ENCODE measurements at regions not wholly inside any gene's neighbourhood (a gene's known extent, or its start where the extent isn't known, plus 50 kb on each side); places are given as distances from the start of the nearest gene placed in this dataset.

DNA sequence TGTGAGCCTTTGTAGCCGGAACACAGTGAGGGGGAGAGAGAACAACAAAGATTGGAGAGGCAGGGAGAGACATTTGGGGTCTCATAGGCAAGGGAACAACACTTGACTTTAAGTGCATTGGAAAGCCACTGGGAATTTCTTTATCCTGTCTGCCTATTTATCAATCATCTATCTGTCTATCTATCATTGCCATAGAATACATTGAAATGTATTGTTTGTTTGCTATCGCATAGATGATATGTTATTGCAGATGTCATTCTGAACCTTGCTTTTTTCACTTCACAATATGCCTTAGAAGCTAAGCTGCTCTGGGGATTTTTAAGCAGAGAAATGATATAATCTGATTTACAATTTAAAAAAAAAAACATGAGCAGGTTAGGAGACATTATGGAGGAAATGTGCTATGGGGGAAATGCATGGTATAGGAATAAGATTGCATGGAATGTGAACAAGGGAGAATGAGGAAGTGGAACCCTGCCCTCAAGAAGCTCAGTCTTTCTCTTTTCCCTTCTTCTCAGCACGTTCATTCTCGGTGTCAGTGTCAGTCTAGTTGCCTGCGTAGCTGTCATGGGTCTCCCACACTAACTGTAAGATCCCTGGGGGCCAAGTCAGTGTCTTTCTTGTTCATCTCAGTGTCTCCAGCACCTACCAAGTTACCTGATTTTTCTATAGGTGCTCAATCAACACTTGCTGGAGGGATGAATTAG is 158.7 kb upstream of the ARHGAP20 start:
- TF ChIP-seq, protein P1, sequence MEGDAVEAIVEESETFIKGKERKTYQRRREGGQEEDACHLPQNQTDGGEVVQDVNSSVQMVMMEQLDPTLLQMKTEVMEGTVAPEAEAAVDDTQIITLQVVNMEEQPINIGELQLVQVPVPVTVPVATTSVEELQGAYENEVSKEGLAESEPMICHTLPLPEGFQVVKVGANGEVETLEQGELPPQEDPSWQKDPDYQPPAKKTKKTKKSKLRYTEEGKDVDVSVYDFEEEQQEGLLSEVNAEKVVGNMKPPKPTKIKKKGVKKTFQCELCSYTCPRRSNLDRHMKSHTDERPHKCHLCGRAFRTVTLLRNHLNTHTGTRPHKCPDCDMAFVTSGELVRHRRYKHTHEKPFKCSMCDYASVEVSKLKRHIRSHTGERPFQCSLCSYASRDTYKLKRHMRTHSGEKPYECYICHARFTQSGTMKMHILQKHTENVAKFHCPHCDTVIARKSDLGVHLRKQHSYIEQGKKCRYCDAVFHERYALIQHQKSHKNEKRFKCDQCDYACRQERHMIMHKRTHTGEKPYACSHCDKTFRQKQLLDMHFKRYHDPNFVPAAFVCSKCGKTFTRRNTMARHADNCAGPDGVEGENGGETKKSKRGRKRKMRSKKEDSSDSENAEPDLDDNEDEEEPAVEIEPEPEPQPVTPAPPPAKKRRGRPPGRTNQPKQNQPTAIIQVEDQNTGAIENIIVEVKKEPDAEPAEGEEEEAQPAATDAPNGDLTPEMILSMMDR (IDR thresholded peaks at IDR 0.05): no peak

DNA sequence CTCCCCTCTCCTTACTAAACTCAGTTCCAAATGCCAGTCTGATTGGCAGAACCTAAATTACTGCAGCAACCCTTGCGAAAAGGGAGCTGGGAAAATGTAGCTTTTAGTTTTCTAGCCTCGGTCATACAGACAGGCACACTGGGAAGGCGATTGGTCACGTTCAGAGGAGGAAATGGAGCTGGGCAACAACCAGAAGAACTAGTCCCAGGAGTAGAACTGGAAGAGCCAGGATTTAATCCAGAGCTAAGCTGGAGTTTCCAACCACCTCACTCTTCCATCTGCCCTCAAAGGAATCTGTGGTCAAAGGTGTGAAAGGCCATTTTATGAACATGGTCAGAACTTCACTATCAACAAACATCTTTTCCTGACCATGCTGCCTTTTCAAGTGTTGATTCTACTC is 155.7 kb upstream of the ARHGAP20 start:
- TF ChIP-seq, protein P1 (IDR thresholded peaks at IDR 0.05): no peak

DNA sequence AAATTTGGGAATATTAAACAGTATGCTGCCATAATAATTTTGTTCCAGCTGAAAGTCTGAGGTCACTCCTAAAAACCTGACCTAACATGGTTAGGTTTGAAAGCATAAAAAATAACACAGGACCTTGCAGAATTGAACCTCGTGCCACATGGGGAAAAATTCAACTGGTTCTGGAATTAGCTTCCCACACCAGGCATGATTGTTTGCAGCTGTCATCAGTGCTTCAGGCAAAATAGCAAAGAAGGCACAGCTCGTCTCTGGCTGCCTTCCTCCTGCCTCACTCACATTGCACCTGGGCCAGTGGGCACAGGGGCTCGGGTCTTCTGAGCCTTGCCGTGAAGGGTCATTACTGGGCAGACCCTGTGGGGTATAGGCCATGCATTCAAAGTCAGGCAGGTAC is 153.8 kb upstream of the ARHGAP20 start:
- TF ChIP-seq, protein P1 (IDR thresholded peaks at IDR 0.05): no peak

DNA sequence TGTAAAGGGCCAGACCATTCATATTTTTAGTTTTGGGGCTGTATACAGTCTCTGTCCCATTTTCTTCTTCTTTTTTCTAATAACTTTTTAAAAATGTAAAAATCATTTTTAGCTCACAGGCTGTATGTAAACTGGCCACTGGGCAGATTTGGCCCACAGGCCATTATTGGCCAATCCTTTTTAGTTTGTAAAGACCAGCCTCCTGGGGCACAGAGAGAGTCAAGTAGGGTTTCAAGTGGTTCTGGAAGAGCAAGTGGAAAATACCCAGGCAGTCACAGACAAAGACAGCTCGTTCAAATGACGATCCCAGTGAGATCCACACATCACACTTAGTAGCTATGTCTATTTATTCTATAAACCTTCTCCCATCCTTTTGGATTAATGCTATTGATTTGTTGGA is 150.2 kb upstream of the ARHGAP20 start:
- TF ChIP-seq, protein P1 (IDR thresholded peaks at IDR 0.05): no peak

DNA sequence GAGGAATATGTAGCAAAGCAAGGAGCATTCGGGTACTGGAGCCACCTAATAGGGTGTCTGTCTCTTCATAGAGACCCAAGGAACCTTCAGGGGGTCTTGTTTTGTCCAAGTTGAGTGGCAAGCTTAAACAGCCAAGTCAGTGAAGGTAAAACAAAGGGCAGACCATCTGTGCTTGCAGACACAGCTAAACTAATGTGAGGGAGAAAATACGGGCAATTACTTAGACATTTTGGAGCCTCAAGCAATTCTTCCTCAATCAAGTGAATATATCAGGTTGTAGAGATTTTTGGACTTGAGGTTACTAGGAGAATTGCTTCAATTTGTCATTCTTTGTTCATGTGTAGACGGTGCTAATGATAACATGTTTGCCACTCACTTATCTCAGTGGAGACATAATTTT is 148.2 kb upstream of the ARHGAP20 start:
- TF ChIP-seq, protein P1 (IDR thresholded peaks at IDR 0.05): no peak

DNA sequence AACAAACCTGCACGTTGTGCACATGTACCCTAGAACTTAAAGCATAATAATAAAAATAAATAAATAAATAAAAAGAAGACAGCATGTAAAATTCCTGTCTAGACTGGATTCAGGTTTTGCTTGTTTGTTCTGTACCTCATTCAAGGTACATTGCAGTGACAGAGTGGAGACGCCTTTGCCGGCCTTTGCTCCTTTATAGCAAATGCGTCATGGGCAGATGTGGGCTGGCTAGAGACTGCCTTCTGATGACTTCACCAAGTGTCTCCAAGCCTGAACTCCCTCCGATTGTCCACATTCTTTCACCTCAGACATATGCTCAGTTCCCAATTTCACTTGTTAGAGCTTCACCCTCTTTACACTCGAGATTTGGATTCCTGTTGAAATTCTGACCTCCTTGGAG is 147.8 kb upstream of the ARHGAP20 start:
- TF ChIP-seq, protein P1 (IDR thresholded peaks at IDR 0.05): no peak

DNA sequence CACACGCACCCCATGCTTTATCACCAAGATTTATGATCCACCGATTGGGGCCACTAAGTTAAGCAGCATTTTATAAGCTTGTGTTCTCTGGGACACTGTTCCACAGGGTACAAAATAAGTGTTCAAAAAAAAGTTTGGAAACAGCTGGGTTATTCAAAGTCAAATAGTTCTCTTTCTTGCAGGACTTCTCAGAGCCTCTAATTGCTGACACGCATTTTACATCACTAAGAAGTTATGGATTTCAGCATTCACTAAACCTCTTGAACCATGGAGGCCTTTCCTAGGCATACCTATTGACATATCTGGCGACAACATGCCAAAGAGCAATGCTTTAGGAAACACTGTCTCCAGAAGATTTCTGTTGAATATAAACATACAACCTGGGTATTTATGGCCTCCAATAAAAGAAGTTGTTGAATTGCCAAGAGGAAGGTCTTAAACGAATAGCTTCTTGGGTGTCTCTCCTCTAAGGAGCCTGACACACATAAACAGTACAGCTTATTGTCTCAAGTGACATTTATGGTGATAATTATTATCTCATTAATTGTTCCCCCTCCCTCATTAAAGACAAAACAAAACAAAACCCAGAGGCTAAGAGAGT is 147.1 kb upstream of the ARHGAP20 start:
- TF ChIP-seq, protein P1 (IDR thresholded peaks at IDR 0.05): no peak

All from LNCAP (cell line).